ENCODE measurements at regions not wholly inside any gene's neighbourhood (a gene's known extent, or its start where the extent isn't known, plus 50 kb on each side); places are given as distances from the start of the nearest gene placed in this dataset.

DNA sequence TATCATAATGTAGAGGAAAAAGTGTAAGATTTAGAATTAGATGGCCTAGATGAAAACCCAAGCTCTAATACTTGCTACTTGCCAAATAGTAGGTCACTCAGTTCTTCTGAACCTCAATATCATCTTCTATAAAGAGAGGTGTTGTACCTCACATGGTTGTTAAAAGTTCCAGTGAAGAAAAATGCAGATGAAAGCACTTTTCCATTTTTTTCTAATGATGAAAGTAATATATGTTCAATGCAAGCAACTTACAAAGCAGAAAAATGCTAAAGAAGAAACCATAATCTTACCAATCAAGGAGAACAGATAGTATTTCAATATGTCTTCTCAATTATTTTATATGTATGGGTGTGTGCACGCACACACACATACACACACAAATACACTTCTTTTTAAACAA, 52.7 kb upstream of the TMEM17 start:
- Histone ChIP-seq H3K27me3 (ENCODE audit: control insufficient read depth in 2 of 2, insufficient read depth in 2 of 2, low read length in 2 of 2) (peaks cover 3 to 9% of the 10 kb centered on the region in 2 experiments), H3K4me3 (replicated peaks in 1 of 3; ENCODE audit: insufficient read depth in 1 of 3, low read depth in 1 of 3, low read length in 3 of 3) (no peak overlapping the region), H3K9me3 (replicated peaks; ENCODE audit: control insufficient read depth, insufficient read depth, low read length) (no peaks in the 10 kb centered on the region), H3K79me2 (ENCODE audit: control insufficient read depth, insufficient read depth, low read length) (no peaks in the 10 kb centered on the region), H3K4me2 (ENCODE audit: insufficient read depth, low read length) (no peak overlapping the region), H3K9ac (replicated peaks; ENCODE audit: extremely low read depth, insufficient read depth, low read length) (no peak overlapping the region), H4K20me1 (replicated peaks; ENCODE audit: control insufficient read depth, extremely low read depth, insufficient read depth, low read length) (no peaks in the 10 kb centered on the region), H3K27ac (ENCODE audit: insufficient read depth, low read depth, low read length) (no peak overlapping the region), H3K4me1 (ENCODE audit: control insufficient read depth, extremely low read depth, insufficient read depth, low read length) (no peaks in the 10 kb centered on the region), H3K9me1 (replicated peaks; ENCODE audit: control insufficient read depth, extremely low read depth, insufficient read depth, low read length) (no peaks in the 10 kb centered on the region), H2AFZ (ENCODE audit: low read depth, low read length) (no peak overlapping the region), H3K36me3 (ENCODE audit: control insufficient read depth in 2 of 2, extremely low read depth in 1 of 2, insufficient read depth in 2 of 2, low read length in 2 of 2) (no peaks in the 10 kb centered on the region)
- POLR2A ChIA-PET = no interaction called here
- CTCF ChIA-PET = interaction anchor here (1.2 to 1.5 kb wide), 2 partner anchors 8 to 101 kb away, joined by 3 to 5 read pairs; no protein-coding TSS in a partner anchor
- DNase-seq (ENCODE audit: low read depth, low spot score) = no peak
- dilution Hi-C loops (cut with MboI; ENCODE audit: extremely low pct_ligation_motif_present, low sequenced_read_pairs) = no loop called here
- no peak for FAIRE-seq
- BruUV-seq (replicated peaks) = no TSS peak
- intact Hi-C loops (cut with micrococcal nuclease) = no loop called here
- TF ChIP-seq EZH2 (IDR thresholded peaks at IDR 0.05; ENCODE audit: borderline replicate concordance, low read depth, low read length, severe bottlenecking) = no peak
- TF ChIP-seq, protein P1, sequence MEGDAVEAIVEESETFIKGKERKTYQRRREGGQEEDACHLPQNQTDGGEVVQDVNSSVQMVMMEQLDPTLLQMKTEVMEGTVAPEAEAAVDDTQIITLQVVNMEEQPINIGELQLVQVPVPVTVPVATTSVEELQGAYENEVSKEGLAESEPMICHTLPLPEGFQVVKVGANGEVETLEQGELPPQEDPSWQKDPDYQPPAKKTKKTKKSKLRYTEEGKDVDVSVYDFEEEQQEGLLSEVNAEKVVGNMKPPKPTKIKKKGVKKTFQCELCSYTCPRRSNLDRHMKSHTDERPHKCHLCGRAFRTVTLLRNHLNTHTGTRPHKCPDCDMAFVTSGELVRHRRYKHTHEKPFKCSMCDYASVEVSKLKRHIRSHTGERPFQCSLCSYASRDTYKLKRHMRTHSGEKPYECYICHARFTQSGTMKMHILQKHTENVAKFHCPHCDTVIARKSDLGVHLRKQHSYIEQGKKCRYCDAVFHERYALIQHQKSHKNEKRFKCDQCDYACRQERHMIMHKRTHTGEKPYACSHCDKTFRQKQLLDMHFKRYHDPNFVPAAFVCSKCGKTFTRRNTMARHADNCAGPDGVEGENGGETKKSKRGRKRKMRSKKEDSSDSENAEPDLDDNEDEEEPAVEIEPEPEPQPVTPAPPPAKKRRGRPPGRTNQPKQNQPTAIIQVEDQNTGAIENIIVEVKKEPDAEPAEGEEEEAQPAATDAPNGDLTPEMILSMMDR (IDR thresholded peaks at IDR 0.05; ENCODE audit: extremely low read depth in 1 of 2, insufficient read depth in 1 of 2, low read depth in 1 of 2, low read length in 2 of 2) = no peak
- TF ChIP-seq POLR2A (IDR thresholded peaks at IDR 0.05; ENCODE audit: low read depth, low read length) = no peak
- no peak for TF ChIP-seq GATA2 (IDR thresholded peaks at IDR 0.05; ENCODE audit: insufficient read depth, insufficient read length, low read depth, low read length)
- no peak for TF ChIP-seq JUN (IDR thresholded peaks at IDR 0.05; ENCODE audit: borderline replicate concordance, insufficient read depth, insufficient read length, low read depth)
- TF ChIP-seq MYC (IDR thresholded peaks at IDR 0.05; ENCODE audit: low read depth, low read length) = no peak
- no peak for TF ChIP-seq FOS (IDR thresholded peaks at IDR 0.05; ENCODE audit: borderline replicate concordance, insufficient read depth, low read length)
- TF ChIP-seq, protein P2, sequence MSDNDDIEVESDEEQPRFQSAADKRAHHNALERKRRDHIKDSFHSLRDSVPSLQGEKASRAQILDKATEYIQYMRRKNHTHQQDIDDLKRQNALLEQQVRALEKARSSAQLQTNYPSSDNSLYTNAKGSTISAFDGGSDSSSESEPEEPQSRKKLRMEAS (IDR thresholded peaks at IDR 0.05; ENCODE audit: insufficient read depth, insufficient read length) = no peak
- no peak for TF ChIP-seq POLR2AphosphoS5 (IDR thresholded peaks at IDR 0.05; ENCODE audit: insufficient read depth, low read depth, low read length)
